Calu3 (cell line): ENCODE measurements at regions not wholly inside any gene's neighbourhood (a gene's known extent, or its start where the extent isn't known, plus 50 kb on each side); places are given as distances from the start of the nearest gene placed in this dataset.

Experiments
- BruUV-seq: library from RNA; stranded (reverse); fragments of 400-500 nt; replicated peaks from 2 replicates; lab custom pipeline; 2021; lab: Mats Ljungman, UMichigan
- CTCF ChIA-PET: fragments of 300-600 bp; sonication (Branson Sonifier 250); formaldehyde crosslinking; loops from one replicate; lab custom pipeline; 2022; ENCODE audit warnings: antibody characterized with exemption; lab: Charles Lee
- DNase-seq: peaks from one replicate; pipeline ENCODE4 v3.0.0; 2022
- H3K27ac Mint-ChIP-seq: one replicate; pipeline ENCODE4 v1.8.0; 2022; ENCODE audit warnings: mixed read lengths; ENCODE audit not compliant: unreplicated experiment
- H3K27me3 Mint-ChIP-seq: one replicate; pipeline ENCODE4 v1.8.0; 2022; ENCODE audit warnings: mixed read lengths; ENCODE audit not compliant: unreplicated experiment
- H3K36me3 Mint-ChIP-seq: one replicate; pipeline ENCODE4 v1.8.0; 2022; ENCODE audit warnings: mild to moderate bottlenecking, moderate library complexity, mixed read lengths; ENCODE audit not compliant: insufficient read depth, unreplicated experiment
- H3K4me1 Mint-ChIP-seq: one replicate; pipeline ENCODE4 v1.8.0; 2022; ENCODE audit warnings: mild to moderate bottlenecking, low read depth, mixed read lengths; ENCODE audit not compliant: unreplicated experiment
- H3K4me3 Mint-ChIP-seq: one replicate; pipeline ENCODE4 v1.8.0; 2022; ENCODE audit warnings: mild to moderate bottlenecking, low read depth, moderate library complexity, mixed read lengths; ENCODE audit not compliant: unreplicated experiment
- H3K9me3 Mint-ChIP-seq: one replicate; pipeline ENCODE4 v1.8.0; 2022; ENCODE audit warnings: low read depth, mixed read lengths; ENCODE audit not compliant: unreplicated experiment
- intact Hi-C: fragments of 100-400 bp; cut with micrococcal nuclease; formaldehyde crosslinking; loops from one replicate; pipeline ENCODE4 v1.10.0; 2022; ENCODE audit not compliant: unreplicated experiment
- TF ChIP-seq, protein P1 (sequence below): fragments of 200-600 bp; IDR thresholded peaks from one replicate; pipeline ENCODE4 v1.8.0; 2022; ENCODE audit warnings: antibody characterized with exemption; ENCODE audit not compliant: unreplicated experiment

DNA sequence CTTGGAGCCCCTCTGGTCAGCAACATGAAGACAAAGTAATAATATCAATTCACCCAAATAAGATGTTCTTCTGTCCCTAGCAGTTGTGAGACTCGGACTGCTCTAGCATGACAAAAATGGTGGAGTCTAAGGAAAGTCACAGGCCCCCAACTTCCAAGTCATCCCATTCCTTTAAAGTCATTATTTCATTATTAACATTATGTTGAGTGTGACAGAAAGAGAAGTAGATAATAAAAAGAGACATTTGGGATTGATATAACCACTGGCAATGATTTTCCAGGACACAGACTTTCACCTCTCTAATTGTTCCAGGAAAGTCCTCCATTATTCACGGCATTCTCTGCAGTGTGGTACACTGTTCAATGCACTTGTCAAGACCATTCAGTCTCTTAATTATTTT, 1533.0 kb upstream of the TENM4 start:
- TF ChIP-seq, protein P1, sequence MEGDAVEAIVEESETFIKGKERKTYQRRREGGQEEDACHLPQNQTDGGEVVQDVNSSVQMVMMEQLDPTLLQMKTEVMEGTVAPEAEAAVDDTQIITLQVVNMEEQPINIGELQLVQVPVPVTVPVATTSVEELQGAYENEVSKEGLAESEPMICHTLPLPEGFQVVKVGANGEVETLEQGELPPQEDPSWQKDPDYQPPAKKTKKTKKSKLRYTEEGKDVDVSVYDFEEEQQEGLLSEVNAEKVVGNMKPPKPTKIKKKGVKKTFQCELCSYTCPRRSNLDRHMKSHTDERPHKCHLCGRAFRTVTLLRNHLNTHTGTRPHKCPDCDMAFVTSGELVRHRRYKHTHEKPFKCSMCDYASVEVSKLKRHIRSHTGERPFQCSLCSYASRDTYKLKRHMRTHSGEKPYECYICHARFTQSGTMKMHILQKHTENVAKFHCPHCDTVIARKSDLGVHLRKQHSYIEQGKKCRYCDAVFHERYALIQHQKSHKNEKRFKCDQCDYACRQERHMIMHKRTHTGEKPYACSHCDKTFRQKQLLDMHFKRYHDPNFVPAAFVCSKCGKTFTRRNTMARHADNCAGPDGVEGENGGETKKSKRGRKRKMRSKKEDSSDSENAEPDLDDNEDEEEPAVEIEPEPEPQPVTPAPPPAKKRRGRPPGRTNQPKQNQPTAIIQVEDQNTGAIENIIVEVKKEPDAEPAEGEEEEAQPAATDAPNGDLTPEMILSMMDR, result no peak
- intact Hi-C loops, result no loop called here
- no peak for DNase-seq
- H3K4me3 Mint-ChIP-seq, result no peak overlapping the region
- H3K27ac Mint-ChIP-seq, result no peak overlapping the region
- H3K27me3 Mint-ChIP-seq, result no peaks in the 10 kb centered on the region
- H3K36me3 Mint-ChIP-seq, result no peaks in the 10 kb centered on the region
- H3K4me1 Mint-ChIP-seq, result no peaks in the 10 kb centered on the region
- BruUV-seq, result no TSS peak
- CTCF ChIA-PET, result no interaction called here
- peaks cover 5% of the 10 kb centered on the region for H3K9me3 Mint-ChIP-seq

DNA sequence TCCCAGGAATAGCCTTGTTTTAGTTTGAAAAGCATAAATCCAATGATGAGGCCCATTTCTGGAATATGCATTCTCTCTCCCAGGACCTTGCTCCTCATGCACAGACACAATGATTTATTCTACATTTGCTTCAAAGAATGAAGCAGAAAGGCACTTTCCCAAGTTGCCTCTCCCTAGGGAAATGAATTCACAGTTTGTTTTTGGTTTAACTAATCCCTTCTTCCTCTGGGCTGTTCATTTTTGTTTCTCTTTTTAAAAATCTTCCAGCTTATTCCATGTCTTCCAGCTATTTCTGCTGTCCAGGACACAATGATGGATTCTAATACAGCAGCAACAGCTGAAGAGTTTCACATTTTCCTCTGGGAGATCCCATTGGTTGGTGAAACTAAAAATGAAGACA, 1529.2 kb upstream of the TENM4 start:
- H3K27me3 Mint-ChIP-seq, result no peaks in the 10 kb centered on the region
- intact Hi-C loops, result no loop called here
- no peak overlapping the region for H3K27ac Mint-ChIP-seq
- no peaks in the 10 kb centered on the region for H3K4me1 Mint-ChIP-seq
- no TSS peak for BruUV-seq
- CTCF ChIA-PET, result no interaction called here
- no peak overlapping the region for H3K4me3 Mint-ChIP-seq
- TF ChIP-seq, protein P1, result no peak
- DNase-seq, result no peak
- H3K36me3 Mint-ChIP-seq, result no peaks in the 10 kb centered on the region
- peaks cover 3% of the 10 kb centered on the region for H3K9me3 Mint-ChIP-seq

DNA sequence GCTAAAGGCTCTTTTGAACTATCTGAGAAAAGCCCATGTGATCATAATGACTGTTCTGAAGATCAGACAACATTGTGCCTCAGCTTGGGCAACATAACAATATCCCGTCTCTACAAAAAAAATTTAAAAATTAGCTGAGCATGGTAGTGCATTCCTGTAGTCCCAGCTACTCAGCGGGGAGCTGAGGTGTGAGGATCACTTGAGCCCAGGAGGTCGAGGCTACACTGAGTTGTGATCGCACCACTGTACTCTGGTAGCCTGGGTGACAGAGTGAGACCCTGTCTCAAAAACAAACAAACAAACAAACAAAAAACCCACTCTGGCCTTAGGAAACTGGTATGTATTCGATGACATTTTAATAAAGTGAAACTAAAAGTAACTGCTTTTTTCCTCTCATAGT, 1526.8 kb upstream of the TENM4 start:
- Mint-ChIP-seq H3K4me3 (no peak overlapping the region), H3K27me3 (no peaks in the 10 kb centered on the region), H3K9me3 (peaks cover 7% of the 10 kb centered on the region), H3K27ac (no peak overlapping the region), H3K4me1 (no peaks in the 10 kb centered on the region), H3K36me3 (no peaks in the 10 kb centered on the region)
- no peak for DNase-seq
- intact Hi-C loops, result no loop called here
- CTCF ChIA-PET, result no interaction called here
- BruUV-seq, result no TSS peak
- TF ChIP-seq, protein P1, result no peak

DNA sequence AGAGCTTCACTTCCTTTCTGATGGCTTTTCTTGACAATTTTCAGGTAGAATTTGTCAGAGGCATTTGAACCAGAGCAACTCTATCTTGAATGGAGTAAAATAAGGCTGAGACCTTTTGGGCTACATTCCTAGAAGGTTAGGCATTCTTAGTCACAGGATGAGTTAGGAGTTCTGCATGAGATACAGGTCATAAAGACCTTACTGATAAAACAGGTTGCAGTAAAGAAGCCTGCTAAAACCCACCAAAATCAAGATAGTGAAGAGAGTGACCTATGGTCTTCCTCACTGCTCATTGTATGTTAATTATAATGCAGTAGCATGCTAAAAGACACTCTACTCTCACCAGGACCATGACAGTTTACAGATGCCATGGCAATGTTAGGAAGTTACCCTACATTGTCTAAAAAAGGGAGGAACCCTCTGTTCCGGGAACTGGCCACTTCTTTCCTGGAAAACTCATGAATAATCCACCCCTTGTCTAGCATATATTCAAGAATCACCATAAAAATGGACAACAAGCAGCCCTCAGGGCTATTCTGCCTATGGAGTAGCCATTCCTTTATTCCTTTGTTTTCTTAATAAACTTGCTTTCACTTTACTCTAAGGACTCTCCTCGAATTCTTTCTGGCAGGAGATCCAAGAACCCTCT, 1519.7 kb upstream of the TENM4 start:
- no TSS peak for BruUV-seq

More for the DNA sequence above, 1519.7 kb upstream of the TENM4 start:
- TF ChIP-seq, protein P1, result no peak
- H3K36me3 Mint-ChIP-seq, result no peaks in the 10 kb centered on the region
- no peaks in the 10 kb centered on the region for H3K27me3 Mint-ChIP-seq
- no peak for DNase-seq
- intact Hi-C loops, result no loop called here
- peaks cover 9% of the 10 kb centered on the region for H3K9me3 Mint-ChIP-seq
- CTCF ChIA-PET, result no interaction called here
- H3K27ac Mint-ChIP-seq, result no peak overlapping the region
- H3K4me3 Mint-ChIP-seq, result no peak overlapping the region
- no peaks in the 10 kb centered on the region for H3K4me1 Mint-ChIP-seq
